ENCODE measurements at regions not wholly inside any gene's neighbourhood (a gene's known extent, or its start where the extent isn't known, plus 50 kb on each side); places are given as distances from the start of the nearest gene placed in this dataset.

DNA sequence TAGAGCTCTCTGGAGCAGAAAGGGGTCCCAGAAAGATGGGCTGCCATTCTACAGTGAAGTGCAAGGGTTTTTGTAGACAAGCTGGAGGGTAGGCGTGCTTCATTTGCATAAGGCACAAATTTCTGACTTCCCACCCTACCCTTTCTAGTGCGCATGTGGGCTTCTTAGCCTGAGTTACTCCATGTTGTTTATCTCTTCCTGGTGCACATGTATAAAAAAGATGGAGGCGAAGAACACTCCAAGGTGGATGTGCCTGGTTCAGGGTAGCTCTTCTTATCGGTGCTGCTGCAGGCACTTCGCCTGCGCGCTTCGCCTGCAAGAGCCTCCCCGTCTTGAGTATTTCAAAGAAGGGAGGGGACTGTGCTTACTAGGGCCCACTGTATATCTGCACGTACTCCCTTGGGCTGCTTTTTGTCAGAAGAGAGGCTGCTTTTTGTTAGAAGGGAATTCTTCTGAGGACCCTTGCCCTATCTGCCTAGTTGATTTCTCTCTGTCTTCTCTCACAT is 1047.3 kb upstream of the CNTN5 start (continued):
- TF ChIP-seq HMG20A (CRISPR knock-in tag; conservative IDR thresholded peaks at IDR 0.05): peak; percentile 97
- TF ChIP-seq CCNT2 (IDR thresholded peaks at IDR 0.05; ENCODE audit: borderline replicate concordance, extremely low read depth, insufficient read length, low read depth, low read length): no peak
- no peak for TF ChIP-seq NEUROD1 (IDR thresholded peaks at IDR 0.05; ENCODE audit: borderline replicate concordance, low read depth, low read length, partially characterized antibody)
- TF ChIP-seq YY1 (IDR thresholded peaks at IDR 0.05; ENCODE audit: borderline replicate concordance in 1 of 3, control insufficient read depth in 1 of 3, extremely low read depth in 1 of 3, insufficient read depth in 3 of 3, insufficient read length in 1 of 3, insufficient replicate concordance in 2 of 3, low read depth in 1 of 3, low read length in 2 of 3): peak; percentile 22 to 86 (median 49)
- TF ChIP-seq GTF2F1 (IDR thresholded peaks at IDR 0.05; ENCODE audit: low read depth, low read length): no peak
- TF ChIP-seq RREB1 (CRISPR knock-in tag; IDR thresholded peaks at IDR 0.05): peak; percentile 100
- TF ChIP-seq ZNF121 (CRISPR knock-in tag; conservative IDR thresholded peaks at IDR 0.05): no peak
- TF ChIP-seq HDGF (IDR thresholded peaks at IDR 0.05): no peak
- peak in 1 of 2 experiments; percentile 65; a peak in 3 of 4 replicates for TF ChIP-seq TRIM24 (IDR thresholded peaks at IDR 0.05)
- no peak for TF ChIP-seq SAFB2 (IDR thresholded peaks at IDR 0.05; ENCODE audit: borderline replicate concordance, low read depth, low read length, severe bottlenecking)
- TF ChIP-seq NFIX (CRISPR knock-in tag; IDR thresholded peaks at IDR 0.05; ENCODE audit: low read depth): peak; percentile 73
- peak; percentile 27; the same call in 1 of the 2 replicates for TF ChIP-seq ZEB2 (IDR thresholded peaks at IDR 0.05)
- TF ChIP-seq HNRNPLL (IDR thresholded peaks at IDR 0.05; ENCODE audit: low read depth, low read length, poor library complexity, severe bottlenecking): no peak
- TF ChIP-seq VEZF1 (CRISPR knock-in tag; IDR thresholded peaks at IDR 0.05): peak; percentile 85
- TF ChIP-seq SREBF1 (IDR thresholded peaks at IDR 0.05; ENCODE audit: borderline replicate concordance, low read depth, low read length): no peak
- TF ChIP-seq TCF7 (IDR thresholded peaks at IDR 0.05; ENCODE audit: borderline replicate concordance): no peak
- no peak for TF ChIP-seq ZBTB7A (IDR thresholded peaks at IDR 0.05; ENCODE audit: borderline replicate concordance, control insufficient read depth, low read depth, low read length)
- TF ChIP-seq, protein P1, sequence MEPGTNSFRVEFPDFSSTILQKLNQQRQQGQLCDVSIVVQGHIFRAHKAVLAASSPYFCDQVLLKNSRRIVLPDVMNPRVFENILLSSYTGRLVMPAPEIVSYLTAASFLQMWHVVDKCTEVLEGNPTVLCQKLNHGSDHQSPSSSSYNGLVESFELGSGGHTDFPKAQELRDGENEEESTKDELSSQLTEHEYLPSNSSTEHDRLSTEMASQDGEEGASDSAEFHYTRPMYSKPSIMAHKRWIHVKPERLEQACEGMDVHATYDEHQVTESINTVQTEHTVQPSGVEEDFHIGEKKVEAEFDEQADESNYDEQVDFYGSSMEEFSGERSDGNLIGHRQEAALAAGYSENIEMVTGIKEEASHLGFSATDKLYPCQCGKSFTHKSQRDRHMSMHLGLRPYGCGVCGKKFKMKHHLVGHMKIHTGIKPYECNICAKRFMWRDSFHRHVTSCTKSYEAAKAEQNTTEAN (CRISPR knock-in tag; IDR thresholded peaks at IDR 0.05): no peak
- no peak; the same call in 1 of the 2 replicates for TF ChIP-seq NCOA1 (IDR thresholded peaks at IDR 0.05; ENCODE audit: low read depth)
- TF ChIP-seq ILF3 (IDR thresholded peaks at IDR 0.05; ENCODE audit: borderline replicate concordance): no peak
- TF ChIP-seq ATF7 (IDR thresholded peaks at IDR 0.05): no peak

All from K562 (cell line).